AG04449 (cell line): ENCODE measurements at regions not wholly inside any gene's neighbourhood (a gene's known extent, or its start where the extent isn't known, plus 50 kb on each side); places are given as distances from the start of the nearest gene placed in this dataset.

Experiments
- CTCF ChIA-PET: fragments of 350-600 bp; formaldehyde crosslinking; extraction: SDS; loops from one replicate; lab custom pipeline; 2021; ENCODE audit warnings: antibody characterized with exemption; lab: Yijun Ruan, JAX
- POLR2A ChIA-PET: fragments of 400-600, 350-600 bp; formaldehyde crosslinking; extraction: SDS; loops from one replicate; lab custom pipeline; 2020; ENCODE audit warnings: antibody characterized with exemption, inconsistent platforms; lab: Yijun Ruan, JAX
- DNase-seq: peaks from one replicate; pipeline ENCODE4 v3.0.0-alpha.2; 2010; ENCODE audit warnings: low read depth, low spot score
- H3K4me3 ChIP-seq: 2 replicates; pipeline ENCODE4 v1.5.1; 2011; ENCODE audit warnings: low read depth, mild to moderate bottlenecking, control low read depth, low read length
- TF ChIP-seq, protein P1 (sequence below): IDR thresholded peaks from one replicate; pipeline ENCODE4 v1.5.1; 2011; ENCODE audit warnings: mild to moderate bottlenecking, moderate library complexity, low read length, control low read depth, inconsistent platforms; ENCODE audit not compliant: insufficient read depth; ENCODE audit errors: missing control alignments

DNA sequence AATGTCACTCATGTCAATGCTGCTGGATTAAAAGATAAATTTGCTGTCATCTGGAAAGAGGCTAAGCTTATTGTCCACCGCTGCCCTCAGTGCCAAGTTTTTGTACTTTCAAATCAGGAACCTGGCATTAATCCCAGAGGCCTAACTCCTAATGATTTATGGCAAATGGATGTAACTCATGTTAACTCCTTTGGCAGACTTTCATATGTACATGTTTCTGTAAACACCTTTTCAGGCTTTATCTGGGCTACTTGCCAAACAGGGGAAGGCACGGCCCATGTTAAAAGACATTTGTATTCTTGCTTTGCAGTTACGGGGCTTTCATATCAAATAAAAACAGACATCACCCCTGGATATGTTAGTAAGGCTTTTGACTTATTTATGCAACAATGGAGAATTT, 608.0 kb upstream of the ACO1 start:
- no peak for DNase-seq
- POLR2A ChIA-PET = no interaction called here

DNA sequence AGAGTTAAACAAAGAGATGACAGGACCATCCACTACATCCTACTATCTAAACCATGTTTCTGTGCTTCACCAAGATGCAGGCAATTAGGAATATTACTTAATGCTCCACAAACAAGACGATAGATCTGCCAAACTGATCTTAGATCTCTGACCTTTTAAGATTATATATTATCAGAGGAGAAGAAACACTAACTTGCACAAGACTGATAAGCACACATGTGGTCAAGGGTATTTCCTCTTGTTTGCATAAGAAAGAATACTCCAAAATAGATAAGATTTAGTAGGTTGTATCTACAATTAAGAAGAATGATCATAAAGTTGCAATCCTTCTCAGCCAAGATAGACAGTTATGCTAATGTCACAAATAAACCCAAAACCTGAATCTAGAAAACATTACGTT, 601.0 kb upstream of the ACO1 start:
- CTCF ChIA-PET = no interaction called here

More for the DNA sequence above, 608.0 kb upstream of the ACO1 start:
- H3K4me3 ChIP-seq = no peak overlapping the region
- TF ChIP-seq, protein P1, sequence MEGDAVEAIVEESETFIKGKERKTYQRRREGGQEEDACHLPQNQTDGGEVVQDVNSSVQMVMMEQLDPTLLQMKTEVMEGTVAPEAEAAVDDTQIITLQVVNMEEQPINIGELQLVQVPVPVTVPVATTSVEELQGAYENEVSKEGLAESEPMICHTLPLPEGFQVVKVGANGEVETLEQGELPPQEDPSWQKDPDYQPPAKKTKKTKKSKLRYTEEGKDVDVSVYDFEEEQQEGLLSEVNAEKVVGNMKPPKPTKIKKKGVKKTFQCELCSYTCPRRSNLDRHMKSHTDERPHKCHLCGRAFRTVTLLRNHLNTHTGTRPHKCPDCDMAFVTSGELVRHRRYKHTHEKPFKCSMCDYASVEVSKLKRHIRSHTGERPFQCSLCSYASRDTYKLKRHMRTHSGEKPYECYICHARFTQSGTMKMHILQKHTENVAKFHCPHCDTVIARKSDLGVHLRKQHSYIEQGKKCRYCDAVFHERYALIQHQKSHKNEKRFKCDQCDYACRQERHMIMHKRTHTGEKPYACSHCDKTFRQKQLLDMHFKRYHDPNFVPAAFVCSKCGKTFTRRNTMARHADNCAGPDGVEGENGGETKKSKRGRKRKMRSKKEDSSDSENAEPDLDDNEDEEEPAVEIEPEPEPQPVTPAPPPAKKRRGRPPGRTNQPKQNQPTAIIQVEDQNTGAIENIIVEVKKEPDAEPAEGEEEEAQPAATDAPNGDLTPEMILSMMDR = no peak
- CTCF ChIA-PET = no interaction called here

DNA sequence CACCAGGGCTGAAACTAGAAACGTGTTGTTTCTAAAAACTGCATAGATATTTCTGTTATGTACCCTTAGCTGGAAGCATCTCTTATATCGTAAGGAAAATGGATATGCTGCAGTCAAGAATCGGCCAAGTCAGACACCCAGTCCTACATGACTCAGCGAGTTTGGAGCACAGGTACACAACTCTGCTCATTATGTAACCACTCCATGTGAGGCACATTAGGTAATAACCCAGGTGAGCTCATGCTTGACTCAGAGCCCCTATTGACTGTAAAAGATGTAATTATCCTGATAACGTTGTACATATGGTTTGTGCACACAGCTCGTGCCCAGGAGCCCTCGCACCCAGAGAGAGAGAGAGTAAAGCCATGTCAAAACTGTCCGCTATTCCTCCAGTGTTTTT, 593.7 kb upstream of the ACO1 start:
- DNase-seq = no peak
- TF ChIP-seq, protein P1 = no peak
- POLR2A ChIA-PET = no interaction called here
- no peak overlapping the region for H3K4me3 ChIP-seq
- CTCF ChIA-PET = no interaction called here

More for the DNA sequence above, 601.0 kb upstream of the ACO1 start:
- H3K4me3 ChIP-seq = no peak overlapping the region
- no peak for DNase-seq
- POLR2A ChIA-PET = no interaction called here
- TF ChIP-seq, protein P1 = no peak

DNA sequence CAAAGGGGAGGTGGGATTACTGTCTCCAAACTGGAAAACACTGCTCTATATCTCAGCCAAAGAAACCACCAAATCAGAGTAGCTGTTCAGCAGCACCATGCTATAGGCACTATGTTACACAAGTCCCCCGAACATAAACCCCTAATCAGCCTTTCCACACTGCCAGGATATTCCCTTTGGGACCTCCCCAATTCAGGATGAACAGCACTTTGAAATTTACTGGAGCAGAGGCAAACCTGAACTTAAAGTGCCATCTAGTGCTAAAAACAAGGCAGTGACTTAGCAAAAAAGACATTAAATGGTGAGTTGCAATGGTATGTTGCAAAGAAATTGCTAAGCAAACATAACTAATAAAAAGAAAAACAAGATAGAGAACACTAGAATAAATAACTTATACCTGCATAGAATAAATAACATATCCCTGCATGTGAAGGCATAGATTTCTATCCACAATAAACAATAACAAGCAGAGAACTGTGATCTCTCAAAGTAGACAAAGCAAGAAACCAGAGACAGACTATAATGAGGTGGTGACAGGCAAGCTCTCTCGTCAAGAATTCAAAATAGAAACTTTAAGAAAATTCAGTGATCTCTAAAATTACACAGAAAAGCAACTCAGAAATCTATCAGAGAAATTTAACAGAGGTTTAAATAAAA, 584.4 kb upstream of the ACO1 start:
- ChIA-PET POLR2A (no interaction called here), CTCF (no interaction called here)
- DNase-seq = no peak
- H3K4me3 ChIP-seq = no peak overlapping the region
- TF ChIP-seq, protein P1 = no peak

DNA sequence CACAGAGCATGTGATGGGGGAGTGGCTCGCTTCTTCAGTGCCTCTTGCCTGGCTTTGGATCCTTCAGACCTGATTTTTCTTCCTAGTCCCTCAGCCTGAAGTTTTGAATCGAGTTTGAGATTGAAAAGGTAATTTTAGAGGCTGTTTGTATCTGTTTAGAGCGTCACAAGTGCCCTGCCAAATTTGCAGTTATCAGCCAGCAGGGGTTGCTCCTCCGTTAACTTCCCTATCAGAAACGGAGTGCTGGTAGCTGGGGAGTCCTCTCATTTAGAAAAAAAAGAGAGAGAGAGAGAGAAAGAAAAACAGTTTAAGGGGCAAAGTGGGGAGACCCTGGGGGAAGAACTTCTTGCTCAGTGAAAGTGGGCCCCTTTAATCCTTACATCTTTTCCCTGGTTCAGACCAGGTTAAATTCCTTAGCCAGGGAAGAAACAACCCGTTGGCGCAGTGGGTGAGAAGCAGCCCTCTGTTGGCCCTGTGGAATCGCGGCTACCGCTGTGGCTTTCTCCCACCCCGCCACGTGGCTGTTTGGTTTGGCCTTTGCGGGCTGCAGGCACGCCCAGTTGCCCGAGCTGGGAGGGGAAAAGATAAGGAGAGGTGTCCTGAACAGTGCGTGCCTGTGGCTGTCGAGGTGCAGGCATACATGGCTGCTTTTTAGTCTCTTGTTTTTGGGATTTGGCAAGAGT, 576.7 kb upstream of the ACO1 start:
- no peak for DNase-seq
- TF ChIP-seq, protein P1 = no peak
- no peak overlapping the region for H3K4me3 ChIP-seq
- CTCF ChIA-PET = no interaction called here
- POLR2A ChIA-PET = no interaction called here

DNA sequence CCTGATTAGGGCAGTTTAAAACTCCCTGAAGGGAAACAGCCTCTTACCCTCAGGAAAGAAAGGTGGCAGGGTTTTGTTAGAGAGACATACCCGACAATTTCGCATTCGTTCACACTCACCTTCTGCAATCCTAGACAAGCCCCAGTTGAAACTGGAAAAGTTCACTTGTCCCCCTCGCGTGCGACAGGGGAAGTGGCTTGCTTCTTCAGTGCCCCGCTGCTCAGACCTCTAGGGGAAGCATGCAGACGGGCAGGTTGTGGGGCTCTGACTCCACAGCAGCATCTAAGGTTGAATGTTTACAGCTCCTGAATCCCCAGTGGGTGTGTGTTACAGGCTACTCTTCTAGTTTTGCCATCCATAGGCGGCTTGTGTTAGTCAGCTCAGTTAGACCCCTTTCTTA, 575.7 kb upstream of the ACO1 start:
- H3K4me3 ChIP-seq = no peak overlapping the region
- ChIA-PET POLR2A (no interaction called here), CTCF (no interaction called here)
- TF ChIP-seq, protein P1 = no peak
- no peak for DNase-seq
